Right renal pelvis (tissue), 4 donors: ENCODE measurements at regions not wholly inside any gene's neighbourhood (a gene's known extent, or its start where the extent isn't known, plus 50 kb on each side); places are given as distances from the start of the nearest gene placed in this dataset.
A peak's percentile ranks its signal among the peaks of the same experiment; 100 is the strongest.
"Not testable (repeated sequence)": the region's sequence is repeated elsewhere in the genome, so short reads cannot be mapped to it uniquely, and the experiment has no call there.

Source experiments
- DNase-seq, 4 donors: peaks; one replicate each; pipeline ENCODE4 v3.0.0-alpha.2; 2013; ENCODE audit warnings: low read depth in 4 of 4, low spot score in 3 of 4, missing footprints in 1 of 4

DNA sequence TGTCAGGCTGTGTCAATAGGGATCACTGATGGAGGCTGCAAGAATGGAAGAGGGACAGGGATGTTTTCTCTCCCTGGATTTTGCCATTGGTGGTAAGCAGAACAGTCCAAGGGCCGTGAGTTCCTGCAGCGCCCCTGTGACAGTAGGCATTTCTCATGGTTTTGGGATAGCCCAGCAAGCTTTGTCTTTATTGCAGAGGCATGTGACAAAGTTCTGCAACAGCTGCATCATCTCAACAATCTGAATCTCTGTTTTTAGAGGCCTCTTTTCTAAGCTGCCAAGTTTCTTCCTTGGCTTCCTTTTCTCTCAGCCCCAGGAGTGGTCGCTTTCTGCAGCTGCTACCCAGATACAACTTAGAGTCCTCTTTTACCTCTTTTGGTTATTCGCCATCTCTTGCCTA is 95.7 kb upstream of the TSHZ3 start:
- DNase-seq = peak in 2 of 4 donors; percentile 16 to 20

DNA sequence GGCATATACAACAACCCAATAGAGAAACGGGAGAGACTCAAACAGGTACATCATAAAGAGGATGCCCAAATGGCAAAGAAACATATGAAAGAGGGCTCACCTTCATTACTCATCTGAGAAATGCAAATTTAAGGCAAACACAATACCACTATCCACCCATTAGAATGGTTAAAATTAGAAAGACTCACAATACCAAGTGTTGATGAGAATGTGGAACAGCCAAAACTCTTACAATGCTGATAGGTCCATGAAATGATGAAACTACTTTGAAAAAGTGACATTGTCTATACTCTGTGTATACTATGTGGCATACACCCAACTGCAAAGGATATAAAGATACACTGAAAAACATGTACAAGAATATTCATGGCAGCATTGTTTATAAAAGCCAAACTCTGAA is 96.2 kb upstream of the TSHZ3 start:
- no peak for DNase-seq

DNA sequence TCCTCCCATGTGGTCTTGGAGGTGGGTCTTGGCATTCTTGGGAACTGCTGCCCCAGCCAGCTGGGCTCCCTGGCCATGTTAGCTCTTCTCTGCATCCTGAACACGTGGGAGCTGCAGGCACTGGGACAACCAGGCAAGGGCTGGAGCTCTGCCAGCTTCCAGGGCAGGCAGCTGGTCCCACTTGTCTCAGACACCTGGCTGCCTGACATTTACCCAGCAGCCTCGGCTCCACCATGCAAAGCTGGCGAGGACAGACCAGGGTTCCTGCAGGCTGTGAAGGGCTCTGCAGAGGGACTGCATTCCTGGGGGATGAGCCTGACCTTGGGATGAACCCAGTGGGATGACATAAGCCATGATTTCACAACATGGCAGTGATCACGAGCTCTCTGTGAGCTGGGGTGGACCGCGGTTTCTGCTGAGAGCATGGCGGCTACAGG is 99.0 kb upstream of the TSHZ3 start:
- no peak for DNase-seq

DNA sequence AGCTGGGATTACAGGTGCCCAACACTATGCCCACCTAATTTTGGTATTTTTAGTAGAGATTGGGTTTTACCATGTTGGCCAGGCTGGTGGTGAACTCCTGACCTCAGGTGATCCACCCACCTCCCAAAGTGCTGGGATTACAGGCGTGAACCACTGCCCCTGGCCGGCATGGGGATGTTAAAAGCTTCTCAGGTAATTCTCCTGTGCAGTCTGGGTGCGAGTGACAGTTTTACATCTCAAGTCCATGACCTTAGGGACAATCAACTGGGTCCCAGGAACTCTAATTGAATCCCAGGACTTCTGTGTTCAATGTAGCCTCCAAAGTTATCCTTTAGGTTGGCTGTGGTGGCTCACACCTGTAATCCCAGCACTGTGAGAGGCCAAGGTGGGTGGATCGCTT is 100.1 kb upstream of the TSHZ3 start:
- DNase-seq = no peak

DNA sequence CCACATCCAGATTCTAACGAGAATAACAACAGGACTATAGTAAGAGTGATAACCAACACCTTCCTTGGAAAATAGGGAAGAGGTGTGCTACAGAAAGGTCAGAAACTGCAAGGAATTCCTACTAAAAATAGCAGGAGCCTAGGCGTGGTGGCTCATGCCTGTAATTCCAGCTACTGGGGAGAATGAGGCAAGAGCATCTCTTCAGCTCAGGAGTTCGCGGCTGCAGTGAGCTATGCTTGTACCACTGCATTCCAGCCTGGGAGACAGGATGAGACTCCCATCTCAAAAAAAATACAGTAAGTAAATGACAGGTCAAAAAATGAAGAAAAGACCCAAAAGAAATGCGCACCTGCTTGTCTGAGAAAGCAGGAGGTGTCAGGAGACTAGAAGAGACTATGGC is 101.5 kb upstream of the TSHZ3 start:
- DNase-seq = no peak

DNA sequence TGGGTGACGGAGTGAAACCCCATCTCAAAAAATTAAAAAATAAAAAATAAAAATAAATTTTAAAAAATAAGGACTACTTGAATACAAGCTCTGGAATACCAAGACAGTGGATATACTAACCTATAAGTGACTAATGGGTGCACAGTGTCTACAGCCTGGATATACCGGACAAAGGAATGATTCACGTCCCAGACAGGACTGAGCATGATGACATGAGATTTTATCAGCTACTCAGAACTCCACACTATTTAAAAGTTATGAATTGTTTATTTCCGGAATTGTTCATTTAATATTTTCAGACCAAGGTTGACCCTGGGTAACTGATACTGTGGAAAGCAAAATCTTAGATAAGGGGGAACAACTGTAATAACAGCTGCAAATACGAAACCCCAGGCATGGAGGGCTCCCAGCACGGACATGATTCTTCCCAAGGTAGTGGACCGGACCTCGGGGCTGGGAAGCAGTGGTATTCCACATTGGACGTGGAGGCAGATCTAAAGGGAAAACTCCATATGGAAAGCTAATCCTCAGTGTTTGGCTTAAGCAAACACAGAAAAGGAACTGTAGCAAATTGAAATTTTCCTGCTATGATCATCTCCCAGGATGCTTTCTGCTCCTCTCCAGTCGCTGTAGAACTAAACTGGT is 102.6 kb upstream of the TSHZ3 start:
- no peak for DNase-seq

DNA sequence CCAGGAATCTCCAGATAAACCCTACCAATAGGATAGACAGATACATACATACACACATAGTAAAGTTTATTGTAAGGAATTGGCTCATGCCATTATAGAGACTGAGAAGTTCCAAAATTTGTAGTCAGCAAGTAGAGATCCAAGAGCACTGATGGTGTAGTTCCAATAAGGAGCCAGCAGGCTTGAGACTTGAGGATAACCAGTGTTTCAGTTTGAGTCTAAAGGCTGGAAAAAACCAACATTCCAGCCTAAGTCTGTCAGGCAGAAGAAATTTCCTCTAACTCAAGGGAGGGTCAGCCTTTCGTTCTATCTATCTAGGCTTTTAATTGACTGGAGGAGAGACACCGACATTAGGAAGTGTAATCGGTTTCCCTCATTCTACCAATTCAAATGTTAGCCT is 110.2 kb upstream of the TSHZ3 start:
- no peak for DNase-seq

DNA sequence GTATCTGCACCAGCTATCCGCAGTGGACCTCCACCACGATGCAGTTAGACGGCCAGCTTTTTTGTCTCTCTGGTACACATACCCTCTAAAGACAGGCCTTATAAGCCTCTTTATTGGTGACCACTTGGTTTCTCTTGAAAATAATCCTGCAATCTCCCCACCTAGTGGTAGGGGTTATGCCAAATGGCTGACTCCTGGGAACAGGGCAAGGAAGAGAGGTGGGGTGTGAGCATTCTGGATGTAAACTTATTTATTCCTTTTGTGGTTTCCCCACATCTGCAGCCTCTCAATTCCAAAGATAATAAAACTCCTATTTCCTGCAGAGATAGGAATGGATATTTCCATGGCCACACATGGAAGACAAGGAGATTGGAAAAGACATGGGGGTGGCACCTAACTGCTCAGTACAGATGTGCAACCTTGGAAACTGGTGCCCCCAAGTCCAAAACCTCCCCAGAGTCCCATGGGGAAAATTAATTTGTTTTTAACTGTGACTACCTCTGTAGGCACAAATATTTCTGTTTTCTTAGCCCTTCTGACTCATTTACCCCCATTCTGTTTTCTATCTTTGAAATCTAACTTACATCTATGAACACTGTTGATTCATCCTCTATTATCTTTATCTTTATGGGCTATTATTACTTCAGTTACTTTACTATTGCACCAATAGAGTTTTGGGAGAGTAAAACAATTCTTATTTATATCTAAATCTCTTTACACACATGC is 112.7 kb upstream of the TSHZ3 start:
- DNase-seq = no peak

DNA sequence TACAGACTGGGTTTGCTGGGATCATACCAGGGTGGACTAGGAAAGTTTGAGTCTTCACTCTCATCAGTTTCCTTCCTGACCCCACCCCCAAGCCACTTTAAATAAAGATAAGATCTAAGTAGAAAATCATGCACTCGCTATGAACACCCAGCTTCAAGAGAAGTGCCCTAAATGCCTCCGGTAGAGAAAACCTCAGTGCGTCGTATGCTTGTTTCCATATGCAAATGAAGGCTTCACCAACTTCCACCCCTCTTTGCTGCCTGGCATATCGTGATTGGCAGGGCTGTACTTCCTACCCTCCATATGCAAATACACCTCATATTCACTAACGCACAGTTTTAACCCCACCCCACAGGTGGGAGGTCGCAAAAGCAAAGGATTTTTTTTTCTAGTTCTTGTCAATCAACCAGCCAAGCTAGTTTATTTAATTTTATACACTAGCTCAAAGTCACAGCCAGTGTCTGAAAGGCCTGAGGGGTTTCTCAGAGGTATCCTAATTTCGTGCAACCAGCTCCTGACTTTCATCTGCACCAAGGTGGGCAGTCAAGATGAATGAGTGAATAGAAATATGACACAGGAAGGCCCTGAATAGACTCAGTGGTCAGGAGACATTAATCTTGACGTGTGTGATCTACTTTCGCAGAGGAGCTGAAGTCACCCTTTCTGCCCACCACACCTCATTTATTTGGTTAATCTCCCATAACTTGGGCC is 121.1 kb upstream of the TSHZ3 start:
- no peak for DNase-seq

DNA sequence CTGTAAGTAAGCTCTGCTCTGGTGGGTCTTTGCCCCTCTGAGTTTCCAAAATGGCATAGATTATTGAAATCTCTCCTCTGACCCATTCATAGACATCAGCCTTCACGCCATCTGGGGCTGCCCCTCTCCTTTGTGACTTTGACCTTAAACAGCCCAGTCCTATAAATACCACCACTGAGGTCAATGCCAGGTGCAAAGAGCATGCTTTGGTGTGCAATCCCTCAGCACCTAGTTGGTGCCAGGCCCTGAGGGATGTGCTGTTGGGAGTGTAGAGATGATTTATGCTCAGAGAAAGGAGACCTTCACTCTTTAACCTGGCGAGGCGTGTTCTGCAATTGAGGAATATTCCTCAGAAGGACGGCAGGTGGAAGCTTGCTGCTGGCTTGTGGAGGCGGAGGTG is 121.7 kb upstream of the TSHZ3 start:
- DNase-seq = no peak

DNA sequence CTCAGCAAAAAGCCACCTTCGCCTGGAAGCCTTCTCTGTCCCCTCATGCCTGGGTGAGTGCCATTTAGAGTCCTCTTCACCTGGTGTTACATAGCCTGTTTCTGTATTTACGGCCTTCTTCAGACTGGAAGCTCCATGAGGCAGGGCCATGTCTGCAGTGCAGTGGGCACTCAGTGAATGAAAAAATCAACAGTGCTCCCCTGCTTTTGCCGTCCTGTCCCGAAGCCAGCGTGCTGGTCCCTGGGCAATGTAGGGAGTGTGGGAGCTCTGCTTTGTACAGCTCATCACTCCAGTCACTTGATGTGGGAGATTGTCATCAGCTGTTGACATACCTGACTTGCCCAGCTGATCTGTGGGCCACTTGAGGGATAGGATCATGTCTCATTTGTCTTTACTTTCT is 129.0 kb upstream of the TSHZ3 start:
- DNase-seq = no peak

DNA sequence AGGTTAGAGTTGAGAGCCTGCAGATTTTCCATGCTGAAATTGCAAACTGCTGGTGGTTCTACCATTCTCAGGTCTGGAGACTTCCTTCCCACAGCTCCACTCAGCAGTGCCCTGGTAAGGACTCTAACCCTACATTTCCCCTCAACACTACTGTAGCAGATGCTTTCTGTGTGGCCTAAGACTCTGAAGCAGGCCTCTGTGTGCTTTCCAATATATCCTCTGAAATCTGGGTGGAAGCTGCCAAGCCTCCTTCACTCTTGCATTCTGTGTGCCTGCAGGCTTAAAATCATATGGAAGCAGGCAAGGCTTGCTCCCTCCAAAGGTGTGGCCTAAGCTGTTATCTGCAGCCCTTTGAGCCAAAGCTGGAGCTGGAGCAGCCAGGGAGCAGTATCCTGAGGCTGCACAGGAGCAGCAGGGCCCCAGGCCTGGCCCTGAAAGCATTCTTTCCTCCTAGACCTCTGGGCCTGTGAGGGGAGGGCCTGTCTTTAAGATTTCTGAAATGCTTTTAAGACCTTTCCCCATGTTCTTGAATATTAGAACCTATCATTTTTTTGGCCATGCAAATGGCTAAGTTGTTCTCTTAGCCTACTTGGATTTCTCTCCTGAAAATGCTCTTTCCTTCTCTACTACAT is 134.1 kb upstream of the TSHZ3 start:
- no peak for DNase-seq

DNA sequence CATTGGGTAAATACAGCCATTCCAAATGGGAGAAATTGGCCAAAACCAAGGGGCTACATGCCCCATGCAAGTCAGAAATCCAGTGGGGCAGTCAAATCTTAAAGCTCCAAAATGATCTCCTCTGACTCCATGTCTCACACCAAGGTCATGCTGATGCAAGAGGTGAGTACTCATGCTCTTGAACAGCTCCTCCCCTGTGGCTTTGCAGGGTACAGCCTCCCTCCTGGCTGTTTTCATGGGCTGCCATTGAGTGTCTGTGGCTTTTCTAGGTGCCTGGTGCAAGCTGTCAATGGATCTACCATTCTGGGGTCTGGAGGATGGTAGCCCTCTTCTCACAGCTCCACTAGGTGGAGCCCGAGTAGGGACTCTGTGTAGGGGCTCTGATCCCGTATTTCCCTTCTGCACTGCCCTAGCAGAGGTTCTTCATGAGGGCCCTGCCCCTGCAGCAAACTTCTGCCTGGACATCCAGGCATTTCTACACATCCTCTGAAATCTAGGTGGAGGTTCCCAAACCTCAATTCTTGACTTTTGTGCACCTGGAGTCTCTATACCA is 135.7 kb upstream of the TSHZ3 start:
- not testable (repeated sequence) for DNase-seq

DNA sequence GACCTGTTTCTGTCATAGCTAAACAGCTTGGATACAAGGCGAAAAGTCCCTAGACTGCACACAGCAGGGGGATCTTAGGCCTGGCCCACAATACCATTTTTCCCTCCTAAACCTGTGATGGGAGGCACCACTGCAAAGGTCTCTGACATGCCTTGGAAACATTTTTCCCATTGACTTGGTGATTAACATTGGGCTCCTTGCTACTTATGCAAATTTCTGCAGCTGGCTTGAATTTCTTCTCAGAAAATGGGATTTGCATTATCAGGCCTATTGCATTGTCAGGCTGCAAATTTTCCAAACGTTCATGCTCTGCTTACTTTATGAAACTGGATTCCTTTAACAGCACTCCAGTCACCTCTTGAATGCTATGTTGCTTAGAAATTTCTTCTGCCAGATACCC is 136.2 kb upstream of the TSHZ3 start:
- DNase-seq = no peak

DNA sequence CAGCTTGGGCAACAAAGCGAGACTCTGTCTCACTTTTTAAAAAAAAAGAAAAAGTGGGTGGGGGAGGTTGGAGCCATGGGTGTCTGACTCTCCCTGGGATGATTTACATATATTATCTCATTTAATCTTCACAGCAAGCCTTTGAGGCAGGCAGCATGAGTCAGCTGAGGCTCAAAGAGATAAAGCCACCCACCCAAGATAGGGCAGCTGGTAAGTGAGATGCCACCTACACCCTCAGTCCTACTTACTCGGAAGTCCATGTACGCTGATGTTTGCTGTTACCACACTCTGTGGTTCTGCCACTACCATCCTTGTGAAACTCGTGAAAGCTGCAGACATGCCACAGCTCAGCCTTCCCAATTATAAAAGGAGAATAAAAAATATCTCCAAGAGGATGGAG is 142.0 kb upstream of the TSHZ3 start:
- DNase-seq = no peak

DNA sequence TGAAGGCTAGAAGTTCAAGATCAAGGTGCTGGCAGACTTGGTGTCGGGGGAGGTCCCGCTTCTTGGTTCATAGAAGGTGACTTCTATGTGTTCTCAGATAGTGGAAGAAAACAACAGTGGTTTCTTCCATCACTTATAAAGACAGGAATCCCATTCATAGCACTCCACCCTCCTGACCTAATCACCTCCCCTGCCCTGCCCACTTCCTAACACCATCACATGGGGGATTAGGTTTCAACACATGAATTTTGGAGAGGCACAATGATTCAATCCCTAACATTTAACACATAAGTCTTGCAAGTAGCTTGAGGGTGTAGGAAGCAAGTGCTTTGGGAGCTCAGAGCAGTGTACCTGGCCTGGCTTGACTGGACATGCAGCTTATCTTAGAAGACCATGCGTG is 142.8 kb upstream of the TSHZ3 start:
- DNase-seq = no peak

DNA sequence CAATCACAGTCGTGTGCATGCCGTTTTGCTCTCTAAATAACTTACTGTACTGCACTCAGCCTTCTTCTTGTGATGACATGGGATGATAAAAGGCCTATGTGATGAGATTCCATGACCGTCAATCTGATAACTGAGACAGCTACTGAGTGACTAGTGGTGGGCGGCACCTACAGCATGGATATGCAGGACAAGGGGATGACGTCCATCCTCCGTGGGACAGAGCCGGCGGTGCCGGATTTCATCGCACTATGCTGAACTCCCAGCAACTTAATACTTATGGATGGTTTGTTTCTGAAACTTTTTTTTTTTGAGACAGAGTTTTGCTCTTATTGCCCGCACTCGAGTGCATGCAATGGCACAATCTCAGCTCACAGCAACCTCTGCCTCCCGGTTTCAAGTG is 146.8 kb upstream of the TSHZ3 start:
- no peak for DNase-seq

DNA sequence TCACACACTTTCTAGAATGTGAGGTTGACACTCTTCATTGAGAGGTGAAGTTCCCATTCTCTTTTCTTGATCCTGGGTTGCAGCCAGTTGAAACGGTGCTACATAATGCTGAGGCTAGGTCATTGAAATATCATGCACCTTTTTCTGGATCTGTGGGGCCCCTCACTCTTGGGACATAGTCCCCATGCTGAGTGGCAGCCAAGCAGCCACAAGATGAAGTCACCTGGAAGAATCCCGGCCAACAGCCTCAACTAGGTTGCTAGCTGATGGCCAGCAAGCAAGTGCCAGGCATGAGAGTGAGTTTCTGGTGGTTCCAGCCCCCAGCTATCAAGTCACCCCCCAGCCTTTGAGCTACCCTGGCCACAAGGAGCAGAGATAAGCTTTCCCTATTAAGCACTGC is 148.5 kb upstream of the TSHZ3 start:
- DNase-seq = no peak

DNA sequence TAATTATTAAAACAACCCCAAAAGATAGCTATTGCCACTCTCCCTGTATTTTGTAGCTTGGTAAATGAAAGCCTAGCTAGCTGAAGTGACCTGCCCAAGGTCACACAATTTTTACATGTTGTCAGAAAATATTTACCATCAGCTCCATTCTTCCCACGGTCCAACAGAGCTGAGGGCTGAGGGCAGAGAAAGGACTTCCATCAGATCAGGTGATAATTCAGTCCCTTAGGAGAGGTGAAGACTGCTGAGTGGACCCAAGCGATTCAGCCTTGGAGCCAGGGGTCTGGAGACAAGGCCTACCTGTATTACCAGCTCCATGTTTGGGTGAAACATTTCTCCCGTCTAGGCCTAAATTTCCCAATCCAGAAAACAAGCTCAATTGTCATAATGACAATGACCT is 149.5 kb upstream of the TSHZ3 start:
- DNase-seq = no peak

DNA sequence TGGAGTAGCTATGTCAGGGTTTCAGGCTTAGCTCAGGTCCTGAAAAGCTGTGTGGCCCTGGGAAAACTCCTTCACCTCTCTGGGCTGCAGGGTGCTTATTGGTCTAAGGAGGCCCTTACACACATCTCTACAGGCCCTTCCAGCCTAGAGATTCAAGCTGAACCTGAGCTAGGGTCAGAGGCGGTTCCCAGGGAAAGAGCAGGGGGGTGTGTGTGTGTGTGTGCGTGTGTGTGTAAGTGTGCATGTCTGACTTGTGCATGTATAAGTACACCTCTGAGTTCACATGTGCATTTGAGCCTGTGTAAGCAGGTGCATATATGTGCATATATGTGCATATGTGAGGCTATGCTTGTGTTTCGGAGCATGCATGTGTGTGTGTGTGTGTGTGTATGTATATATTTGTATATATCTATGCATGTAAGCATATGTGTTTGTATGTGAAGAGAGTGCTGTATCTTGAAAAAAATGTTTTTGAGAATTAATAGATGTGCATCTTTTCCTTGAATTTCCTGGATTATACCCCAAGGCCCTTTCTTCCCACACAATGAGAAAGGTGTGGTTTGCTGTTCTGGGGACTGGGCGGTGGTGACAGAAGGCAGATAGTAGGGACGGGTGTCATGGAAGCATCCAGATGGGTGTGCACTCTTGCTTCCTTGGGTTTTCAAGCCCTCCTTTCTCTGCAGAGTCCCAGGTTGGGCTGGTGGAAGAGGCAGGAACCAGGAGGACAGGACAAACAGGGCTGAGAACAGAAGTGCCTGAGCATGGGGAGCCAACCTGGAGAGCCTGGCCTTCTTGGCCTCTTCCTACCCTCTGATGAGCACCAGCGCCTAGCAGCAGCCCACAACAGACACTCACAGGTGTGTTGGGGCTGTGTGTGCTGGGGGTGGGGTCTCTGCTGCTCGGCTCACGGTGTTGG is 150.3 kb upstream of the TSHZ3 start:
- DNase-seq = no peak
